ENCODE measurements at regions not wholly inside any gene's neighbourhood (a gene's known extent, or its start where the extent isn't known, plus 50 kb on each side); places are given as distances from the start of the nearest gene placed in this dataset.
A peak's percentile ranks its signal among the peaks of the same experiment; 100 is the strongest.
"Not testable (repeated sequence)": the region's sequence is repeated elsewhere in the genome, so short reads cannot be mapped to it uniquely, and the experiment has no call there.

DNA sequence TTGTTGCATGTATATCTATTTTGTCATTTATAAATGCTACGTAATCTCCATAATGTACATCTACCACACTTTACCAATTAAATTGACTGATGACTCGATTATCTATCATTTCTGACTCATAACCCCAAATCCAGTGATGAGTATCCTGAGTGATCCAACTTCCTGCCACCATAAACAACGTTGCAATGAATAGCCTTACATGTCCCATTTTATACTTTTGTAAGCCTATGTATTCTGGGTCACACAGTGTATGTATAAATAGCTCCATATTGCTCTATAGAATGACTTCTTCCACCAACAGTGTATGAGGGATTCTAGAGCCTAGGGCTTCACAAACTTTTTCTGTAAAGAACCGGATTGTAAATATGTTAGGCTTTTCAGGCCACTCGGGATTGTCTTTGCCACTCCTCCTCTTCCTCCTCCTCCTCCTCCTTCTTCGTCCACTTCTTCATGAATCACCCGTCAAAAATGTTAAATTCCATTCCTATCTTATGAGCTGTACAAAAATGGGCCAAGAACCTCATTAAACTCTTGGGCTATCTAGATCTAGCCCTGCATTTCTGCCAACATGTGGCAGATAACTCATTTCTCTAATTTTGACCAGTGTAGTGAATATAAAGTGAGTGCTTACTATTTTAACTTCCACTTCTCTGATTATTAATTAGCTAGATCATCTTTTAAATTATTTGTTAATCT, 672.2 kb upstream of the AMOT start:
- no peak for DNase-seq (ENCODE audit: low spot score)

DNA sequence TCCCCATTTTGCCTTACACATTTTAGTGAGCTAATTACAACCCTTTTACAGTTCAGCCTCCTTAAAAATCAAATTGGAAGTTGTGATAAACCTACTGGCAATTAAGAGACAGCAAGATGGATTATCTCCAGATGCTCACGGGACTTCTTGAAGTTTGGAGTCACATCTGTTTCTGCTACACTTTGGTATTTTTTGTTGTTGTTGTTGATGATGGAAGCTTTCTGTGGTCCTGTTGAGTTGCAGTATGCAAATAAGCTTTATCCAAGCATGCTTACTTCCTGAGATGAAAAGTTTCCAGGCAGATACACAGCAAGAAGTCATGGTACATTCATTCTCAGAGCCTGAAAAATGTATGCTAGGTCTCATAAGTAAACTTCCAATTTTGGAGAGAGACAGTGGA, 670.0 kb upstream of the AMOT start:
- no peak for DNase-seq (ENCODE audit: low spot score)

DNA sequence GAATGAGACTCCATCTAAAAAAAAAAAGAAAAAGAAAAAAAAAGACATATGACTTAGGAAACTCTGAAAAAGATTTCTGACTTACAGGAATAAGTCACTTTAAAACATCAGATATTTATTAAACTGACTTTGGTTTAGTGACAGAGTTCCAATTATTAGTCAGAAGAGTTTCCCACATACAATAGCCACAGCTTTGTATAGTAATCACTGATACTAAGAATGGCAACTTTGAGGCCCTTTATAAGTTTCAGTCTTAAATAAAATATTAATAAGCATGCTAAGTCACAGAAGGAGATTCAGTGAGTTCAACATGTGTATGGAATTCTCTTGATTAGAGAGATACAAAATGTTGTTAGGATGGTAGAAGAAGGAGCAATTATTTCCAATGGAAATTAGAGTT, 652.3 kb upstream of the AMOT start:
- no peak for DNase-seq (ENCODE audit: low spot score)

DNA sequence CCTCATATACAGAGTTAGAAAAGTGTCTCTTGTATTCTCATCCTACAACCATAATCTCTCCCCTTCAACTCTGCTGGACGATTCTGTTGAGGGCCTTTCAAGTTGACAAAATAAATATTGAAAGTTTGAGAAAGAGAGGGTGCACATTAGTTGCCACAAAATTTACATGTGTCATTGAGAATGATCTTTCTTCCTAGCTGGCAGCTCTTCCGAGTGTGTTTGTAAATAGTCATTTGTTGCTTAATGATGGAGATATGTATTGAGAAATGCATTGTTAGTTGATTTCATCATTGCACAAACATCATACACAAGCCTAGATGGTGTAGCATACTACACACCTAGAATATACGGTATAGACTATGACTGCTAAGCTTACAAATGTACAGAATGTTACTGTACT, 632.8 kb upstream of the AMOT start:
- DNase-seq (ENCODE audit: low spot score): no peak

DNA sequence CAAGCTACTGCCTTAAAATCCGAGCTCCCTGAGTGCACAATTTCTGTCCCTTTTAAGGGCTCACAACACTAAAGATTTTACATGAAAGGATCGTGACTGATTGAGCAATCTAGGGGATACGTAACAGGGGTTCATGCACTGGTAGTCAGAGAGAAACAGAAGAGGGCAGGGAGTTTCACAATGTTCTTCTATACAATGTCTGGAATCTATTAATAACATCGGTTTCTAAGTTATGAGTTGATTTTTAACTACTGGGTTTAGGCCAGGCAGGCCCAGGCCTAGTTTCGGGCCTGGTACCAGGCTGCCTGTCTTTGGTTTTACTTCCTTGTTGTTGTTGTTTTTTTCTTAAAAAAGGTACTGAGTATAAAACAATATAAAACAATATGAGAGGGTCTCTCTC, 632.4 kb upstream of the AMOT start:
- DNase-seq (ENCODE audit: low spot score): not testable (repeated sequence)

DNA sequence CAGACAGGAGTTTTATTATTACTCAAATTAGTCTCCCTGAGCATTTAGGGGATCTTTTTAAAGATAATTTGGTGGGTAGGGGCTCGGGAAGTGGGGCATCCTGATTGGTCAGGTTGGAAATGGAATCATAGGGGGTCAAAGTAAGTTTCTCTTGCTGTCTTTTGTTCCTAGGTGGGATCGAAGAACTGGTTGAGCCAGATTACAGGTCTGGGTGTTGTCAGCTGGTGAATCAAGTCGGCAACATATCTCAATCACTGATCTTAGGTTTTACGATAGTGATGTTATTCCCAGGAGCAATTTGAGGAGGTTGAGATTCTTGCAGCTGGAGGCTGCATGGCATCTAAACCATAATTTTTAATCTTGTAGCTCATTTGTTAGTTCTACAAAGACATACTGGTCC, 629.5 kb upstream of the AMOT start:
- DNase-seq (ENCODE audit: low spot score): no peak

DNA sequence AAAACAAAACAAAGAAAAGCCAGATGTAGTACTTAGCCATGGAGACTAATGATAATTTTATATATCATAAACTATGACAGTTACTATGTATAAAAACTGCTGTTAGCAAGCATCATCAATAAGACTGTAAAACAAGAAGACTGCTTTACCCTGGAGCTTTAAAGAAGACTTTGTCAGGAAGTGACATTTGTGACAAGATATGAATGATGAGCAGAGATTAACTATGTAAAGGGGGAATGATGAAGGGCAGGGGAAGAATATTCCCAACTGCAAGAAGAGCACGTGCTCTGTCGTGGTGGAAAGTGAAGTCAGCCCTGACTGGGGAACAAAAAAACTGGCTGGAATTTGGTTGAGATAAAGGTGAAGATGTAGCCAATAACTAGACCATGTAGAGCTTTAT, 617.1 kb upstream of the AMOT start:
- DNase-seq (ENCODE audit: low spot score): no peak

DNA sequence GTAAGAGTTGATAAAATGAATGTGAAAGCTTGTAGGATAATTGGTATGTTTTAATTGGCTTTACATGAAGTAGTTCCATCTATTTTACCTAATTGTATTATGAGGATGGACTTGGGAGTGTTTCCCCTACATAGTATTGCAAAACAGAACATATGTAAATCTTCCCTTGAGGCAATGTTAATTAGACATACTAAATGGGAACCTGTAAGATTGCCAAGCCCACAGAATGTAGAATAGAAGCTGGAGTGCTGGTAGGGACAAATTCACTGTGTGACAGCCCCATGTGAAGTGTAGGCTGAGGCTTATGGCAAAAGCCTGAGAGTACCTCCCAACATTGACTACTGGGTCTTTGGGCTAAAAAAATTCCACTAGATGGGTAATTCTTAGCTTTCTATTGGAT, 615.0 kb upstream of the AMOT start:
- DNase-seq (ENCODE audit: low spot score): no peak

DNA sequence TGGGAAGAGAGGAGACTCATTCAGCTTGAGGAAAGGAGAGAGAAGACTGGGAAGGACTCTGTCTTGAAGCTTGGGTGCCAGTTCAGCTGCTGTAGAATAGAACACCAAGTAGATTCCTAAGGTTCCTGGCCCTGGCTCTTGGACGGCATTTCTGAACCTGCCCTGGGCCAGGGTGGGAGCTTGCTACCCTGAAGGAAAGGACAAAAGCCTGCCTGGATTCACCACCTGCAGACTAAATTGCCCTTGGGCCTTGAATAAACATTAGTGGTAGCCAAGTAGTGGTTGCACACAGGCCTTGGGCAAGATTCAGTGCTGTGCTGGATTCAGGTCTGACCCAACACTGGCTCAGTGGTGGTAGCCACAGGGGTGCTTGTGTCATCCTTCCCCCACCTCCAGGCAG, 588.4 kb upstream of the AMOT start:
- no peak for DNase-seq (ENCODE audit: low spot score)

DNA sequence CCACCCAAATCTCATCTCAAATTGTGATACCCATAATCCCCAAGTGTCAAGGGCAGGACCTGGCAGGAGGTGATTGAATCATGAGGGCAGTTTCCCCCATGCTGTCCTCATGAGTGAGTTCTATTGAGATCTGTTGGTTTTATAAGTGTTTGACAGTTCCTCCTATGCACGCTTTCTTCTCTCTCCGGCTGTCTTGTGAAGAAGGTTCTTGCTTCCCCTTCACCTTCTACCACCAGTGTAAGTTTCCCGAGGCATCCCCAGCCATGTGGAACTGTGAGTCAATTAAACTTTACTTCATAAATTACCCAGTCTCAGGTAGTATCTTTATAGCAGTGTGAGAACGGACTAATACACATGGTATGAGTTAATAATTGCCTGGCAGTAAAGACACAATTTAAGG, 581.7 kb upstream of the AMOT start:
- DNase-seq (ENCODE audit: low spot score): no peak

DNA sequence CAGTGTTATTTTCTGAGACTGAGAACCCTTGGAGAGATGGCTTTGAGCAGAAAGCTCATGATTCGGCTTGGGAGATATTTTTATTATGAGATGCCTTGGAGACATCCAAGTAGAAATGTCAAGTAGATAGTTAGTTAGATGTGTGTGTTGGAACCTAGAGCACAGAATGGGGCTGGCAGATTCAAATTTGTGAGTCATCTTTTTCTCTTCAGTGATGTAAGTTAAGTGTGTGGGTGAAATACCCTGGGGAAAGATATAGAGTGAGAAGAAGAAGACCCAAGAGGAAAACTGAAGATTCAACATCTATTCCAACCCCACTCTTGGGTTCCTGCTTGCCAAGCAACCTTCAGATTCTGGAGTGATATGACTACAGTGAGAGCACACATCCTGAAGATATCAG, 580.8 kb upstream of the AMOT start:
- no peak for DNase-seq (ENCODE audit: low spot score)

DNA sequence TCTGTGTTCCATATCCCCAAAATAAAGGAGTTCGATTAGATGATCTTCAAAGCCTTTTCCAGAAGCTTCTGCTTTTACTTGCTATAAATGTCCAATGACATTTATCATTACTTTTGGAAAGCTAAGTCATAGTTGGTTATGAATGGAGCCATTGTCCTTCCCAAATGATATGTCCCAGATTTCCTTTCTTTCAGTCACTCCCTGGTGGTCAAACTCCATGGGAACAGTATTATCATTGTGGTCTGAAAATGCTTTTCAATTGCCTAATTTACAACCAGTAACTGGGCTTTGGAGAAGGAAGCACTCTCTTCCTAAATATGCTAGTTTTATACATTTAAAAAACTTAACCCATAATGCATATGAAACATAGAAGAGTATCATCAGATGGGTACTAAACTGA, 571.5 kb upstream of the AMOT start:
- DNase-seq (ENCODE audit: low spot score): no peak

DNA sequence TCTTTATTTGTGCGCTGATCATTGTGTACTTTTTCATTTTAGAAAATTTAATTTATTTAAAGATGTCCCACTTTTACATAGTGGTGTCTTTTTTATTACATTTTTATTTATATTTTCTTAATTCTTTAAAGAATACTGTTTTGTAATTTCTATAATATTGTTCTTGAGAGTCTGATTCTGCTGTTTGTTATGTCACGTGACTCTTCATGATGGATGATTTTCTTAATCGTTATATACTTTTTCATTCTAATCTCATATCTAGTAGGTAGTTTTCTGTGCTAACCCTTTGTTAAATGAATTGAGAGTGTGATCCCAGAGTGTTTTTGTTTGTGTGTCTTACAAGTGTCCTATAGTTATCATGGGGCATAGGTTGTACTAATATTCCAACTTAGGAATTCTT, 568.2 kb upstream of the AMOT start:
- no peak for DNase-seq (ENCODE audit: low spot score)

DNA sequence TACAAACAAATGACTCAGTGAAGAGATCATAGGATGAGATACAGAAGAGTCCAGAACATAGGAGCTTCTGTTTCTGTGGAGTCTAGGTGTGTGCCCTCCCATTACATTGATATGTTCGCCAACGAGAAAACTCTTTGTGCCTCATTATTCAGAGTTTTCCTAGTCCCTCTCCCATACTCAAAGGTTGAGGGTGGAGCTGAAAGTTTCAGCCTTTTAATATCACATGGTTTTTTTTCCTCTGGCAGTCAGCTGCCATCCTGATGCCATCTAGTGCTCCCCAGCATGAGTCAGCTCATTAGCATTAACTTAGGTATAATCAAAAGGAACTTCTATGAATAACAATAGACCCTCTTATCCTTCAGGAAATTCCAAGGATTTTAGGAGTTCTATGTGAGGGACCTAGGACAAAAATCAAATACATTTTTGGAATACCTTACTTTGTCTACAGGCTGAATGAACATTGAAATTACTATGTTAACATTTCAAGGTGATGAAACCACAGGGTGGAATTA, 559.6 kb upstream of the AMOT start:
- DNase-seq (ENCODE audit: low spot score): no peak

DNA sequence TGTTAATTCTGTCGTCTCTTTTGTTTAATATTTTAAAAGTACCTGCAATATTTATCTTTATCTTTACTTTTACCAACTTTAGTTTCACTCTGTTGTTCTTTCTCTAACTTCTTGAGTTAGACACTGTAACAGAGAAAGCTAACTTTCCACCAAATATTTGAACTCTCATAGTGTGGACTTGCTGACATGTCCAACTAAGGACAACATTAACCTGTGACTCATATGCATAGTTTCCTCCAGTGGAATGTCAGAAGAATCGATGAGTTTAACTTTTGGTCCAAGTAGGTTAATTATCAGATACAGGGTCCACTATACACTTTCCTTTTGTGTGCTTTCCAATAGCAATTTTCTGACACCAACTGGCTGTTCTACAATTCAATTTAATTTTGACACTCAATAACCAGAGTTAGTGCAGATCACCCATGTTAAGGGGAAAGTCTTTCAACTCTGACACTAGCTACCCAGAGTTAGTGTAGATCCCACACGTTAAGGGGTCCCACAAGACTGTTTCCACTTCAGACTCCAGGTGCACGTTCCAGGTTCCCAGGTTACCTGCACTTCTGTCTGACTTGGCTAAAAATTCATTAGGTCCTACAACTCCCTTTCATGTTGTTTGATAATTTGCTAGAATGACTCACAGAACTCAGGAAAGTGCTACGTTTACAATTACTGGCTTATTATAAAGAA, 559.0 kb upstream of the AMOT start:
- no peak for DNase-seq (ENCODE audit: low spot score)

DNA sequence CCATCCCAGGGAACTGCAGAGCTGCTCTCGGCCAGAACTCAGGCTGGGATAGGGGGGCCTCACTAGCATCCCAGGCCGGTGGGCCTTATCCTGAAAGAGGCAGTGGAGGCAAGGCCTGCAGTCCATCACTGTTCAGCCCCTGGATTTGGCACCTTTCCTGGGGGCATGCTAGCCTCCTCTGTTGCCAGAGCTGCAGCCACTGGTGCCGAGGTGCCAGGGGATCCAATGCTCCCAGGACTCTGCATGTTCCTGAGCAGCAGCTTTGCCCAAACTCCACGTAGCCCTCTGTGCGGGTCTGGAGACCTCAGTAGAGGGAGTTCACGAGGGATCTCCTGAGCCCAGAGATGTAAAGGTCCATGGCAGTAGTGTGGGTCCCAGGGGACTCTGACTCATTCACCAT, 551.7 kb upstream of the AMOT start:
- no peak for DNase-seq (ENCODE audit: low spot score)

DNA sequence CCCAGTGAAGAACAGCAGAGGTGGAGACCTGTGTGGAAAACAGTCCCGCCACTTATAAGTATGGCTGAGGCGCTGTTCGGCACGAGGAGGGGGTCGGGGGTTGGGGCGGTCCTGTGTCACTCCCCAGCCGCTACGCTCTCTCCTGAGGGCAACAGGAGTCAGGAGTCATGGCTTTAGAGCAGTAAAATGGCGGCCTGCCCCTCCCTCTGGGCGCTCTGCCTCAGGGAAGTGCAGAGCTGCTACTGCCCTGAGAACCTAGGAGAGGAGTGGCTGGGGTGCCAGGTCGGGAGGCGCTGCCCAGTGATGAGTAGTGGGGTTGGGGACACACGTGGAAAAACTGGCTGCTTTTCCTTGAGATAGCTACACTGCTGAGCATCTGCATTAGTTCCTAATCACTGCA, 551.2 kb upstream of the AMOT start:
- DNase-seq (ENCODE audit: low spot score): no peak

DNA sequence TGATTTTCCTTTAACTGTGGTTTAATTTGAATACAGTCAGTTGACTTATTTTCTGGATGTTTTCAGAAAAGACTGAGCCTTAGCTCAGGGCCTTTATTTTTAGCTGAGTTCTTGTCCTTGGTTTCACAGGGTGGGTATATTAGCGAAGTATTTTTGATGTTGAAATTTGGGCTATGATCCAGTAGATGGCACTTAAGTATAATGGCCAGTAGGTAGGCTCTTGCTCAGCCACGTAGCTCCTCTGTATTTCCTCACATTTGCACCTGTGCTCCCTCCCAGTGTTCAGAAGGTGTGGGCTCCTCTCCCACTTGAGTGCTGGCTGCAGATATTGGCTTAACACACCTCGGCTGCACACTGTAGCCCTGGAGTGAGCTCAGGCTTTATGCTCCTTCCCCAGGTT, 549.9 kb upstream of the AMOT start:
- no peak for DNase-seq (ENCODE audit: low spot score)

DNA sequence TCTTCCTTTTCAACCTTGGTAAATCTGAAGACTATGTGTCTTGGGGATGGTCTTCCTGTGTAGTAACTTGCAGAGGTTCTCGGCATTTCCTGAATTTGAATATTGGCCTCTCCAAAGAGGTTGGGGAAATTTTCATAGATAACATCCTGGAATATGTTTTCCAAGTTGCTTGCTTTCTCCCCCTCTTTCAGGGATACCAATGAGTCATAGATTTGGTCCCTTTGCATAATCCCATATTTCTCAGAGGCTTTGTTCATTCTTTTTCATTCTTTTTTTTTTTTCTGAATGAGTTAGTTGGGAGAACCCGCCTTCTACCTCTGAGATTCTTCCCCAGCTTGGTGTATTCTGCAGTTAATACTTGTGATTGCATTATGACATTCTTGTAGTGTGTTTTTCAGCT, 549.2 kb upstream of the AMOT start:
- no peak for DNase-seq (ENCODE audit: low spot score)

DNA sequence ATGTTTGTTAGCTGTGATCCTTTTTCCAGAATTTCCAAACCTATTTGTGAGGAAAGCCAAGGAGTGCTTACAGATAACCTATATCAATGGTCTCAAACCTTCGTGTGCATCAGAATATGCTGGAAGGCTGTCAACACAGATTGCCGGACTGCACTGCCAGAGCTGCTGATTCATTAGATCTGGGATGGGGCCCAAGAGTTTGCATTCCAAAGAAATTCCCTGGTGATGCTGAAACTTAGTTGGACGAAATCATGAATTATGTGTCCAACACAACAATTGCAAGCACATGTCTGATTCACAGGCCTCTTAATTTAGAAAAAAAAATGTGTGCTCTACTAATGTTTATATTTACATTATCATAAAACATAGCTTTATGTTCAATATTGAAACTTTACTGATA, 544.0 kb upstream of the AMOT start:
- DNase-seq (ENCODE audit: low spot score): no peak

DNA sequence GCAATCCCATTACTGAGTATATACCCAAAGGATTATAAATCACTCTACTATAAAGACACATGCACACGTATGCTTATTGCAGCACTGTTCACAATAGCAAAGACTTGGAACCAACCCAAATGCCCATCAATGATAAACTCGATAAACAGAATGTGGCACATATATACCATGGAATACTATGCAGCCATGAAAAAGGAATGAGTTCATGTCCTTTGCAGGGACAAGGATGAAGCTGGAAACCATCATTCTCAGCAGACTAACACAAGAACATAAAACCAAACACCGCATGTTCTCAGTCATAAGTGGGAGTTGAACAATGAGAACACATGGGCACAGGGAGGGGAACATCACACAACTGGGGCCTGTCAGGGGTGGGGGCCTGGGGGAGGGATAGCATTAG, 532.8 kb upstream of the AMOT start:
- DNase-seq (ENCODE audit: low spot score): not testable (repeated sequence)

DNA sequence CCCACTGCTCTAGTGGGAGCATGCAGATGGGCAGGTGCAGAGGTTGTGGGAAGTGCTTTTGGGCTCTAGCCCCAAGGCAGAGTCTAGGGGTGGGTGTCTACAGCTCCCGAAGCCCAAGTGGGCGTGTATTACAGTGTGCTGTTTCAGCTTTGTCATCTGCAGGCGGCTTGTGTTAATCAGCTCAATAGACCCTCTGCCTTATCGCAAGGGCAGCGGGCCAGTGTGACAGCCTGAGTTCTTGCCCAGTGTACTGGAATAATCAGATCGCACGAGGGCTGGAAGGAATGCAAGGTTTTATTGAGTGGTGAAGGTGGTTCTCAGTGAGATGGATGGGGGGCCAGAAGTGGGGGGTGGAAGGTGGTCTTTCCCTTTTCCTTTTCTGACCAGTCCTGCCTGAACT, 529.4 kb upstream of the AMOT start:
- peak; percentile 62 for DNase-seq (ENCODE audit: low spot score)

DNA sequence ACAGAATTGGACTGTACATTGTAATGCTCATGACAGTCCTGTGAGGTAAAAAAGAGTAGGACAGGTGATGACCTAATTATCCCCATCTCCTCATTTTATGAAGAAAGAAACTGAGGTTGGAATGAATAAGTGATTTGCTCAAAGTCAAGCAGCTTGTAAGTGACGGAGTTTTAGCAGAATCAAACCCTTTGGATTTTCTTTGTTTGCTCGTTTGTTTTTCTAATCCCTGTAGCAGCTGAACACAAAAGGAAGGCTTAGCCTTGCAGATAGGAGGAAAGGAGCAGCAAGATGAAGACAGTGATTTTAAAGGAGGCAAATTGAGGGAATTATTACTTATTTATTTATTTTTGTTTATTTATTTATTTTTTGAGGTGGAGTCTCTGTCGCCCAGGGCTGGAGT, 528.4 kb upstream of the AMOT start:
- no peak for DNase-seq (ENCODE audit: low spot score)

DNA sequence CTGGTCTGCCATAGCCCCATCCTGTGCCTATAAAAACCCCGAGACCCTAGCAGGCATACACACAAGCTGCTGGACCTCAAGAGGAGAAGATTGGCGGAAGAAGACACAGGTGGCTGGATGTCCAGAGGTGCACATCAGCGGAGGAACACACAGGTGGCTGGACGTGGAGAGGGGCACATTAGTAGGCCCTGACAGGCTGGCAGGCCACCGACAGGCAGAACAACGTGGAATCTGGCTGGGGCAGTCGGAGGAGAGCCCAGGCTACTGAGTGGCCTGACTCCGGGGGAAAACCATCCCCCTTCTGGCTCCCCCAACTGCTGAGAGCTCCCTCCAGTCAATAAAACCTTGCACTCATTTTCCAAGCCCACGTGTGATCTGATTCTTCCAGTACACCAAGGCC, 512.5 kb upstream of the AMOT start:
- DNase-seq (ENCODE audit: low spot score): no peak

All from ecto neural progenitor cell (in vitro differentiated cells).